ENCODE measurements at regions not wholly inside any gene's neighbourhood (a gene's known extent, or its start where the extent isn't known, plus 50 kb on each side); places are given as distances from the start of the nearest gene placed in this dataset.
"Not testable (repeated sequence)": the region's sequence is repeated elsewhere in the genome, so short reads cannot be mapped to it uniquely, and the experiment has no call there.

DNA sequence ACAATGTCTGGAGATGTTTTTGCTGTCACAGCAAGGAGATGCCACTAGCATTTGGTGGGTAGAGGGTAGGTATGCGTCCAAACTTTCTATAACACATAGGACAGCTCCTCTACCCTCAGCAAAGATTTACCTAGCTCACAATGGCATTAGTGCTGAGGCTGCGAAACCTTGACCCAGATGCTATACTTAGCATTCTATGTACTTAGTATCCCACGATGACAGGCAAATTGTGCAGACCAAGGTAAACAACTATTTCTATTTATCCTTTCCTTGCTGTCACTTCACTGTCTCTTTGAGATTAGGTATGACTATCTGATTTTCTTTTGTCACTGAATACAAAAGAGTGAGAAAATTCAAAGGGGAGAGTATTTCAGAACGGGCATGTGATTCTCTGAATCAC, 265.2 kb upstream of the ZNF385D start:
- Histone ChIP-seq H3K4me3 (ENCODE audit: low read depth, low read length, poor library complexity, severe bottlenecking) (no peak overlapping the region), H3K36me3 (ENCODE audit: insufficient read depth, low read length, poor library complexity, severe bottlenecking) (no peaks in the 10 kb centered on the region), H3K9me3 (ENCODE audit: low read depth, low read length, poor library complexity, severe bottlenecking) (peaks cover 29% of the 10 kb centered on the region), H3K4me1 (ENCODE audit: insufficient read depth, low read length, poor library complexity, severe bottlenecking) (no peaks in the 10 kb centered on the region), H3K27ac (ENCODE audit: low read depth, low read length, poor library complexity, severe bottlenecking) (no peak overlapping the region), H3K27me3 (replicated peaks; ENCODE audit: insufficient read depth, low read depth, low read length, poor library complexity) (no peaks in the 10 kb centered on the region)
- intact Hi-C loops (cut with micrococcal nuclease; ENCODE audit: unreplicated experiment) = no loop called here
- no peak for DNase-seq (ENCODE audit: low spot score)
- no TSS peak for BruUV-seq (replicated peaks)
- CTCF ChIA-PET = no interaction called here
- TF ChIP-seq, protein P1, sequence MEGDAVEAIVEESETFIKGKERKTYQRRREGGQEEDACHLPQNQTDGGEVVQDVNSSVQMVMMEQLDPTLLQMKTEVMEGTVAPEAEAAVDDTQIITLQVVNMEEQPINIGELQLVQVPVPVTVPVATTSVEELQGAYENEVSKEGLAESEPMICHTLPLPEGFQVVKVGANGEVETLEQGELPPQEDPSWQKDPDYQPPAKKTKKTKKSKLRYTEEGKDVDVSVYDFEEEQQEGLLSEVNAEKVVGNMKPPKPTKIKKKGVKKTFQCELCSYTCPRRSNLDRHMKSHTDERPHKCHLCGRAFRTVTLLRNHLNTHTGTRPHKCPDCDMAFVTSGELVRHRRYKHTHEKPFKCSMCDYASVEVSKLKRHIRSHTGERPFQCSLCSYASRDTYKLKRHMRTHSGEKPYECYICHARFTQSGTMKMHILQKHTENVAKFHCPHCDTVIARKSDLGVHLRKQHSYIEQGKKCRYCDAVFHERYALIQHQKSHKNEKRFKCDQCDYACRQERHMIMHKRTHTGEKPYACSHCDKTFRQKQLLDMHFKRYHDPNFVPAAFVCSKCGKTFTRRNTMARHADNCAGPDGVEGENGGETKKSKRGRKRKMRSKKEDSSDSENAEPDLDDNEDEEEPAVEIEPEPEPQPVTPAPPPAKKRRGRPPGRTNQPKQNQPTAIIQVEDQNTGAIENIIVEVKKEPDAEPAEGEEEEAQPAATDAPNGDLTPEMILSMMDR (conservative IDR thresholded peaks at IDR 0.05; ENCODE audit: low read depth, low read length) = no peak
- no peak for TF ChIP-seq EZH2 (IDR thresholded peaks at IDR 0.05; ENCODE audit: borderline replicate concordance, low read depth, low read length, poor library complexity, severe bottlenecking)
- POLR2A ChIA-PET (ENCODE audit: low non-redundant PET) = no interaction called here

DNA sequence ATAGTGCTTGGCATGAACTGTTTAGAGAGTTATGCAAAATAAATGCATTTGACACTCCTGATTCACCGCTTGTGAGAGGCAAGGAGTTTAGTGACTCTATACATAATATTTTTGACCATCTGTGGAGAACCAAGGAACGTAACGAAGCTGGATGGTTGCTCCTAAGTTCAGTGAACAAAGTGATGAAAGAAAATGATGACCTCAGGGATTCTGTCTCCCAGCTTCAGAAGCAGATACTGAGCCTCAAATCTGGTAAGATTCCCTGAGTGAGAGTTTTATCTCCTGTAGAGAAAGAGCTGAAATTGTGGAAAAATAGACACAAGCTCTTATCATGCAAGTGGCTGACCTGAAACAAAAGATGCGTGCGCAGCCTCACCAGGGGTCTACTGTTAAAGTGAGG, 273.6 kb upstream of the ZNF385D start:
- H3K4me3 ChIP-seq (ENCODE audit: low read depth, low read length, poor library complexity, severe bottlenecking); POLR2A ChIA-PET (ENCODE audit: low non-redundant PET); H3K4me1 ChIP-seq (ENCODE audit: insufficient read depth, low read length, poor library complexity, severe bottlenecking); BruUV-seq (replicated peaks); H3K27ac ChIP-seq (ENCODE audit: low read depth, low read length, poor library complexity, severe bottlenecking); CTCF ChIA-PET; intact Hi-C loops (cut with micrococcal nuclease; ENCODE audit: unreplicated experiment); DNase-seq (ENCODE audit: low spot score); H3K36me3 ChIP-seq (ENCODE audit: insufficient read depth, low read length, poor library complexity, severe bottlenecking); H3K27me3 ChIP-seq (replicated peaks; ENCODE audit: insufficient read depth, low read depth, low read length, poor library complexity): not testable (repeated sequence)
- H3K9me3 ChIP-seq (ENCODE audit: low read depth, low read length, poor library complexity, severe bottlenecking) = peaks cover 24% of the 10 kb centered on the region

DNA sequence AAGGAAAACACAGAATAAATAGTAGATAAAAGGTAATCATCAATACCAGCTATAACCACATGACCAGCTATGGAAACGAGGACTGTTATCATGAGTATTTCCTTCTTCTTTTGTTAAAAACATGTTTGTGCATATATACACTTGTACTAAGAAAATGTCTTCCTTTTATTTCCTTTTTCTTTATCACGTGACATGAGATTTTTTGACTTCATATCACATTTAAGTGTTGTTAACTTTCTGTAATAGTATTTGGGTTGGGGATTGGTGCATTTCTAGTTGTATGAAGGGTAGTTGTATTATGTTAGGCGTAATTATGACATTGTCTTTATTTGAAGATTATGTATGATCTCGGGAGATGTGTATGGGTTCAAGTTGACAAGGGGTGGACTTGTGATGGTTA, 278.5 kb upstream of the ZNF385D start:
- Histone ChIP-seq H3K9me3 (ENCODE audit: low read depth, low read length, poor library complexity, severe bottlenecking) (peaks cover 21% of the 10 kb centered on the region), H3K4me1 (ENCODE audit: insufficient read depth, low read length, poor library complexity, severe bottlenecking) (no peaks in the 10 kb centered on the region), H3K27ac (ENCODE audit: low read depth, low read length, poor library complexity, severe bottlenecking) (no peak overlapping the region), H3K27me3 (replicated peaks; ENCODE audit: insufficient read depth, low read depth, low read length, poor library complexity) (no peaks in the 10 kb centered on the region), H3K36me3 (ENCODE audit: insufficient read depth, low read length, poor library complexity, severe bottlenecking) (no peaks in the 10 kb centered on the region), H3K4me3 (ENCODE audit: low read depth, low read length, poor library complexity, severe bottlenecking) (no peak overlapping the region)
- no TSS peak for BruUV-seq (replicated peaks)
- TF ChIP-seq EZH2 (IDR thresholded peaks at IDR 0.05; ENCODE audit: borderline replicate concordance, low read depth, low read length, poor library complexity, severe bottlenecking) = no peak
- TF ChIP-seq, protein P1 (conservative IDR thresholded peaks at IDR 0.05; ENCODE audit: low read depth, low read length) = no peak
- intact Hi-C loops (cut with micrococcal nuclease; ENCODE audit: unreplicated experiment) = no loop called here
- no peak for DNase-seq (ENCODE audit: low spot score)
- ChIA-PET CTCF (no interaction called here), POLR2A (ENCODE audit: low non-redundant PET) (no interaction called here)

DNA sequence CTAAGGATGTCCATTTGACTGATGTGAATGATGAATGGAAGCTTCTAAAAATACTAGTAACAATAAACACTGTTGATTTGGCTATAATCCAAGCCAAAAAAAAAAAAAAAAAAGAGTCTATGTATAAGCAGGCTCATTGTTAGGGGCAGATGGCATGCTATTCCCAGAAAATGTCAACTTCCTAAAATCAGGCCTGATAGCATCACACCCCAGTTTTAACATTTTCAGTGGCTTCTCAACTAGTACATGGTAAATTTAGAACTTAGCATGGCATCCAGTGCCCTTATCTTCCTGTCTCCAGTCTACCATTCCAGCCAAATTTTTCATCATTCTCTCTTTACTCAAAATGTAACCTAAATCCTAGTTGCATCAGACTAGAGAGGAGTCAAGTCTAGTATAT, 288.2 kb upstream of the ZNF385D start:
- H3K36me3 ChIP-seq (ENCODE audit: insufficient read depth, low read length, poor library complexity, severe bottlenecking) = no peaks in the 10 kb centered on the region
- no peak overlapping the region for H3K4me3 ChIP-seq (ENCODE audit: low read depth, low read length, poor library complexity, severe bottlenecking)
- H3K27ac ChIP-seq (ENCODE audit: low read depth, low read length, poor library complexity, severe bottlenecking) = no peak overlapping the region
- TF ChIP-seq, protein P1 (conservative IDR thresholded peaks at IDR 0.05; ENCODE audit: low read depth, low read length) = no peak
- TF ChIP-seq EZH2 (IDR thresholded peaks at IDR 0.05; ENCODE audit: borderline replicate concordance, low read depth, low read length, poor library complexity, severe bottlenecking) = no peak
- H3K27me3 ChIP-seq (replicated peaks; ENCODE audit: insufficient read depth, low read depth, low read length, poor library complexity) = no peaks in the 10 kb centered on the region
- ChIA-PET POLR2A (ENCODE audit: low non-redundant PET) (no interaction called here), CTCF (no interaction called here)
- no peak for DNase-seq (ENCODE audit: low spot score)
- H3K4me1 ChIP-seq (ENCODE audit: insufficient read depth, low read length, poor library complexity, severe bottlenecking) = no peaks in the 10 kb centered on the region
- intact Hi-C loops (cut with micrococcal nuclease; ENCODE audit: unreplicated experiment) = no loop called here
- BruUV-seq (replicated peaks) = no TSS peak
- H3K9me3 ChIP-seq (ENCODE audit: low read depth, low read length, poor library complexity, severe bottlenecking) = peaks cover 9% of the 10 kb centered on the region
